GM12872 (cell line): ENCODE measurements at regions not wholly inside any gene's neighbourhood (a gene's known extent, or its start where the extent isn't known, plus 50 kb on each side); places are given as distances from the start of the nearest gene placed in this dataset.

ENCODE experiments used
- TF ChIP-seq, protein P1 (sequence below): IDR thresholded peaks from 3 replicates; pipeline ENCODE4 v1.5.1; 2011; ENCODE audit warnings: low read depth, mild to moderate bottlenecking, low read length, moderate library complexity; ENCODE audit not compliant: insufficient read depth

DNA sequence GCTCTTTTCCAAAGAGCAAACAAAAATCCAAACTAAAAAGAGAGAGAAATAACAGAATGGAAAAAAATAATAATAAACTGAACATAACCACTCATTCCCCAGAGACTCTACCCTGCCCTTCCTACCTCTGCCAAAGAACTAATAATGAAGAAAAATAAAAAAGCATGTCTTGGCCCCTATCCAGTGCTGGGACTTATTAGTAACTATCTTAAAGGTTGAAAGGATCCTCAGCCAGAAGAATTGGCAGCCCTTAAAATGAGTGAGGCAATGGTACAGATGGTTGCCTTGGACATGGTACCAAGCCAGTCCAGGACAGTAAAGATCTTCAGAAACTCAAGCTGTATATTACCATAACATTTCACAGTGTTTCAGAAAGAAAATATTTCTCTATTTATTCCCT lies 279.3 kb downstream of the HACE1 start:
- TF ChIP-seq, protein P1, sequence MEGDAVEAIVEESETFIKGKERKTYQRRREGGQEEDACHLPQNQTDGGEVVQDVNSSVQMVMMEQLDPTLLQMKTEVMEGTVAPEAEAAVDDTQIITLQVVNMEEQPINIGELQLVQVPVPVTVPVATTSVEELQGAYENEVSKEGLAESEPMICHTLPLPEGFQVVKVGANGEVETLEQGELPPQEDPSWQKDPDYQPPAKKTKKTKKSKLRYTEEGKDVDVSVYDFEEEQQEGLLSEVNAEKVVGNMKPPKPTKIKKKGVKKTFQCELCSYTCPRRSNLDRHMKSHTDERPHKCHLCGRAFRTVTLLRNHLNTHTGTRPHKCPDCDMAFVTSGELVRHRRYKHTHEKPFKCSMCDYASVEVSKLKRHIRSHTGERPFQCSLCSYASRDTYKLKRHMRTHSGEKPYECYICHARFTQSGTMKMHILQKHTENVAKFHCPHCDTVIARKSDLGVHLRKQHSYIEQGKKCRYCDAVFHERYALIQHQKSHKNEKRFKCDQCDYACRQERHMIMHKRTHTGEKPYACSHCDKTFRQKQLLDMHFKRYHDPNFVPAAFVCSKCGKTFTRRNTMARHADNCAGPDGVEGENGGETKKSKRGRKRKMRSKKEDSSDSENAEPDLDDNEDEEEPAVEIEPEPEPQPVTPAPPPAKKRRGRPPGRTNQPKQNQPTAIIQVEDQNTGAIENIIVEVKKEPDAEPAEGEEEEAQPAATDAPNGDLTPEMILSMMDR, result no peak

DNA sequence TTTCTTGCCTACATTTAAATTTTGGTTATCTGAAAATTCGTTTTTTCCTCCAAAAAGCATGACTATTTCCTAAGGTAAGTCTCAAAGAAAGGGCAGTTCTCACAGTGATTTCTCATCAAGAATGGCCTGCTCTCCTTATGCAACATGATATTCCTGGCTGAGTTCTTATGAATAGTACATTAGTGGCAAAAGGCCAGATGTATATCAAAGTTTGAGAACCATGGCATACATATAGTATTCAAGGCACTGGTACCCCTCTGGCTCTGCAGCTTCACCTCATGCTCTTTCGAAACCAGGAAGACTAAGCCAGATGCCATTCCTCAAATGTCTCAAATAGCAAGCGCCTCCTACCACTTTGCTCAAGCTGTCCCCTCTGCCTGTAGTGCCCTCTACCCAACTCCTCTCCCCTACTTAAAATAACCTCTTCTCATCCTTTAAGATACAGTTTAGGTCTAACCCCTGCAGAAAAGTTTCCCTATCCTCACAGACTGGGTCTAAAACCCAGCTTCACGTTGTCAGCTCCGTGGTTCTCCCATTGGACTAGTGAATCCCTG lies 280.3 kb downstream of the HACE1 start:
- TF ChIP-seq, protein P1, result no peak

DNA sequence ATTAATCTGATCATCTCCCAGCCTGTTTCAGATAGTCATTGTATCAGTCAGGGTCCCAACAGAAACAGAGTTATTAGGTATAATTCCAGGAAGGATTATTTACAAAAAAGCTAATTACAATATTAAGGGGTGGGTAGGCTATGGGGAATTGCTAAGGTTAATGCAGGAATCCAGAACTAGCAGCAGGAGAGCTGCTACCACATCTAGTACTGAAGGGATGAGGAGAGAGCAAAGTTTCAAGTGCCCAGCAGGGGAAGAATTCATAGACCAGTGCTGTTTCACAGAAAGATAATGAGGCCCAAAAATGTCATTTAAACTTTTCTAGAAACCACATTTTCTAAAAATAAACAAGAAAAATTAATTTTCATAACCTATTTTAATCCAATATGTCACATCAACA lies 284.2 kb downstream of the HACE1 start:
- TF ChIP-seq, protein P1, result no peak

DNA sequence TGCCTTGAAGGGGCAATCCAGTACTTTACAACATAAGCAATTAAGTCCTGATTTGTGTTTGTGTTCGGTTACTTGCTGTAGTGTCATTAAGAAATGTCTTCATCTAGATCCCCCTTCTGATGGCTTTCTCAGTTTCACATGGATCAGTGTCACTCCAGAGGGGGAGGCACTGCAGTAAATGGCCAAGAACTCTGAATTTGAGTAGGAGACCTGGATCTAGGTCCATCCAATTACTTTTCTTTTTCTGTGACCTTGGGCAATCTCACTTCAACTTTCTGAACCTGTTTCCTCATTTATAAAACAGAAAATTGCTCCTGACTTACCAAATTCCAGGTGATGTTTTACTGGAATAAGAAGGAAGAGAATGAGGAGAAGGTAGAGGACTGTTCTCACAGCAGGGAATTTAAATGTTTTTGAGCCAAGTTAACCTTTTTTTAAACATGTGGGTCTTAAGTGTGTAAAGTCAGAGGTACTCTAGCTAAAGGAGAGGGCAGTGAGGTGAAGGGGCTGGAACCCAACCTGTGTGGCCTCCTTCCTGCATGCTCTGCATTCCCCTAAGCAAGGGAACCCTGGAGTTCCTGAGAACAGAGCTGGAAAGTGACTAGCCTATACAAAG lies 285.5 kb downstream of the HACE1 start:
- TF ChIP-seq, protein P1, result no peak

DNA sequence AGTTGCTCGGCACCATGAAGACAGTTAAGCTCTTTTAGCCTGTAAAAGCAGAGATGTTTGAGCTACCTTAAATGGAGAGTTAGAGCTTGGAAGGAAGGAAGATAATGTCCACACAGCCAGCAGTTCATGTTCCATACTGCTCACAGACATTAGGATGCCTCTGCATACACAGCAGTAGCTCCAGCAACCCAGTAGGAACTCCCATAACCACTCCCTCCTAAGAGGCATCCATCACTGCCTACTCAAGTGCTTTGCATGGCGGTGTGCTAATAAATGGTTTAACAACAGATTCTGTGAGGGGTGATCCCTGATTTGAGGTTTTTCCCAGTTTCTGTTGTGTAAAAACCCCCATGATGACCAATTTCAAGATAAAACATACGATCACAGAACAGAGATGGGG lies 286.4 kb downstream of the HACE1 start:
- TF ChIP-seq, protein P1, result no peak

DNA sequence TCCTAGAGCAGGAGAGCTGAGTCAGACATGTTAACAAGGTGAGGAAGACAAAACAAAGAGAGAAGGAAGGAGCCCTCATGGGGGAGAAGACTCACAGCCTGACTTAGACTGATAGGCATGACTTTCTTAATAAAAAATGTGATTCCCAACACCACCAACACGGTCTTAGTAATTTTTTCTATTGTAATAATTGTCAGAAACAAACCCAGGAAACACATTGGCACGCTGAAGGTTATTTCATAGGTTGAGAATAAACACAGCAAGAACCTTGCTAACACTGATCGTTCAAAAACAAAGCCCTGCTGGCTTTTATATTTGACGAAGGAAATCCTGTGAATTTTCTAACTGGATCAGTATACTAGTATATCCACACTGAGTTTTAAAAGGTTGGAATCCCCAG lies 286.8 kb downstream of the HACE1 start:
- TF ChIP-seq, protein P1, result no peak

DNA sequence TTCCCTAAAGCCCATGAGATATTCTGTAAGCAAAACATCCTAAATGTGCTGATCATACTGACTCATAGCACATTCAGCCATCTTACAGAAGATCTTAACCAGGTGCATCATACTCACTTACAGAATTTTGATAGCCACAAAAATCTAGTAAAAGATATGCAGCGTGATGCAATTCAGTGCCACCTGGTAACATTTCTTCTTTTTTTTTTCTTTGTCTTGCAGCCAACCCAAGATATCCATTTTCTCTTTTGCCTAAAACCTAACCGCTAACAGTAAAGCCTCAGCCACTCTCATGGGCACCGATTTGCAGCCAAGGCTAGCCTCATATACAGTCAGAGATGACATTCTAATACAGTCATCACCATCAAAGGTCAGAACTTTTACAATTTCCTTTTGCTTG lies 293.3 kb downstream of the HACE1 start:
- TF ChIP-seq, protein P1, result no peak
